Stomach smooth muscle (tissue), 2 donors: ENCODE measurements at regions not wholly inside any gene's neighbourhood (a gene's known extent, or its start where the extent isn't known, plus 50 kb on each side); places are given as distances from the start of the nearest gene placed in this dataset.
"Not testable (repeated sequence)": the region's sequence is repeated elsewhere in the genome, so short reads cannot be mapped to it uniquely, and the experiment has no call there.

Experiments used
- H3K27ac ChIP-seq: one replicate; pipeline ENCODE4 v1.7.0; 2013; ENCODE audit warnings: mild to moderate bottlenecking, low read length, inconsistent platforms
- H3K27me3 ChIP-seq, 2 donors: one replicate each; pipeline ENCODE4 v1.7.0; 2013; ENCODE audit warnings: low read length in 2 of 2; ENCODE audit not compliant: insufficient read depth in 2 of 2, control insufficient read depth in 1 of 2
- H3K36me3 ChIP-seq, 2 donors: one replicate each; pipeline ENCODE4 v1.7.0; 2013; ENCODE audit warnings: low read length in 2 of 2; ENCODE audit not compliant: control insufficient read depth in 2 of 2, insufficient read depth in 2 of 2
- H3K4me1 ChIP-seq: one replicate; pipeline ENCODE4 v1.7.0; 2013; ENCODE audit warnings: low read length; ENCODE audit not compliant: control insufficient read depth, insufficient read depth
- H3K4me3 ChIP-seq, 2 donors: one replicate each; pipeline ENCODE4 v1.7.0; 2013; ENCODE audit warnings: low read length in 2 of 2
- H3K9ac ChIP-seq, 2 donors: one replicate each; pipeline ENCODE4 v1.7.0; 2013; ENCODE audit warnings: low read length in 2 of 2, mild to moderate bottlenecking in 1 of 2
- H3K9me3 ChIP-seq, 2 donors: one replicate each; pipeline ENCODE4 v1.7.0; 2013; ENCODE audit warnings: low read length in 2 of 2; ENCODE audit not compliant: control insufficient read depth in 2 of 2
- donor health status: healthy.
- donor health status: Pancreatic carcinoma.

GRCh38 chr6:151178373-151178772 lies 61.4 kb upstream of the AKAP12 start:
- no peaks in the 10 kb centered on the region for H3K27me3 ChIP-seq
- H3K36me3 ChIP-seq, result no peaks in the 10 kb centered on the region
- H3K4me3 ChIP-seq, result no peak overlapping the region
- H3K27ac ChIP-seq, result no peak overlapping the region
- no peaks in the 10 kb centered on the region for H3K9me3 ChIP-seq
- H3K9ac ChIP-seq, result no peak overlapping the region
- peaks cover 4% of the 10 kb centered on the region for H3K4me1 ChIP-seq

- no peaks in the 10 kb centered on the region for H3K27me3 ChIP-seq
- no peaks in the 10 kb centered on the region for H3K9me3 ChIP-seq
- no peak overlapping the region for H3K4me3 ChIP-seq
- H3K36me3 ChIP-seq, result no peaks in the 10 kb centered on the region
- H3K9ac ChIP-seq, result no peak overlapping the region
- peaks cover 4% of the 10 kb centered on the region for H3K4me1 ChIP-seq
- H3K27ac ChIP-seq, result no peak overlapping the region
Observed at GRCh38 chr6:151179321-151179720, 60.4 kb upstream of the AKAP12 start.

DNA sequence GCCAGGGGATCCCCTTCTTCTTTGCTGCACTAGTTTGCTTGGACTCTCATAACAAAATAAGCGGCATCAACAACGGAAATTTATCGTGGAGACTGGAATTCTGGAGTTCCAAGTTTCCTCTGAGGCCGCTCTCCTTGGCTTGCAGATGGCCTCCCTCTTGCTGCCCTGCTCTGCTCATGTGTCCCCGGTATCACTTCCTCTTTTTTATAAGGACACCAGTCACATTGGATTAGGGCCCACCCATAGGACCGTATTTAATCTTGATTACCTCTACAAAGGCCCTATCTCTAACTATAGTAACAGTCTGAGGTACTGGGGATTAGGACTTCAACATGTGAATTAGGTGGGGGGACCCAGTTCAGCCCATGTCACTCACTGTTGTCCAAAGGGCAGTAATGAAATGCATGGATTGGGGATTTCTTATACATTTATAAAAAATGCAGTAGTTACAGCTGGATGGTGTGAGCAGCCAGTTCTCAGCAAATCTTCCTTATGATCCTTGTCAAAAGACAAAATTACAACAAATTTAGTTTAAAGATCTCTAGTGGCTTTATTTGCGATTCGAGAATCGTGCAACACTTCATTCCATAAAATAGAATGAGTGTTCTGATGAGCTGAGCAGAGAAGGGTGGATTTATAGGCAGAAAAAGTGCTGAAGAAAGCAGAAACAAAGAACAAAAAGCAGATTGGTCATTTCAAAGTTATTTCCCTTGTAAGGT lies 59.3 kb upstream of the AKAP12 start:
- Histone ChIP-seq H3K36me3 (no peaks in the 10 kb centered on the region), H3K4me1 (peaks cover 4% of the 10 kb centered on the region), H3K27me3 (no peaks in the 10 kb centered on the region), H3K9ac (no peak overlapping the region), H3K4me3 (no peak overlapping the region), H3K27ac (no peak overlapping the region), H3K9me3 (no peaks in the 10 kb centered on the region)

GRCh38 chr6:151181706-151182363 lies 57.9 kb upstream of the AKAP12 start:
- peaks cover 4% of the 10 kb centered on the region for H3K4me1 ChIP-seq
- H3K9me3 ChIP-seq, result no peaks in the 10 kb centered on the region
- H3K9ac ChIP-seq, result no peak overlapping the region
- H3K27ac ChIP-seq, result no peak overlapping the region
- no peak overlapping the region for H3K4me3 ChIP-seq
- H3K36me3 ChIP-seq, result no peaks in the 10 kb centered on the region
- H3K27me3 ChIP-seq, result no peaks in the 10 kb centered on the region

GRCh38 chr6:151182958-151183357 lies 56.8 kb upstream of the AKAP12 start:
- H3K9me3 ChIP-seq, H3K9ac ChIP-seq, H3K4me1 ChIP-seq, H3K4me3 ChIP-seq, H3K27me3 ChIP-seq, H3K27ac ChIP-seq, H3K36me3 ChIP-seq: not testable (repeated sequence)

- no peaks in the 10 kb centered on the region for H3K27me3 ChIP-seq
- H3K9ac ChIP-seq, result no peak overlapping the region
- H3K27ac ChIP-seq, result no peak overlapping the region
- H3K36me3 ChIP-seq, result no peaks in the 10 kb centered on the region
- peaks cover 4% of the 10 kb centered on the region for H3K4me1 ChIP-seq
- no peaks in the 10 kb centered on the region for H3K9me3 ChIP-seq
- H3K4me3 ChIP-seq, result no peak overlapping the region
Observed at GRCh38 chr6:151185148-151185547, 54.6 kb upstream of the AKAP12 start.

DNA sequence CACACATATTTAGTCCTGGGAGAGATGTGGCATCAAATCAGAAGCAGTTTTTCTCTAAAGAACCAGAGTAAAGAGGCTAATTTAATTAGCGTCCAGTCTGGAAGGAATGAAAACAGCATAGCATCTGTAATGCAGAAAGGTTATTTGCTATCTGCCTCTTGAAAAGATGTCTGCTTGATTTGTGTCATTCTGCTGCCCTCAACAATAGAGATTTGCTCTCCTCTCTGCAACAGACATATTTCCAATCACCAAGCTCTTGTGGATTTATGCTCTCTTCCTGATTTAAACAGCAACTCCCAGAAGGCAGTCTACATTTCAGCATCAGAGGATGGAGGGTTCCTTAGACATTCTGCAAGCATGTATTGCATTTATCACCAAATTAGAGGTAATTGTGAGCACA lies 53.5 kb upstream of the AKAP12 start:
- Histone ChIP-seq H3K9me3 (no peaks in the 10 kb centered on the region), H3K4me3 (no peak overlapping the region), H3K27ac (no peak overlapping the region), H3K9ac (no peak overlapping the region), H3K36me3 (no peaks in the 10 kb centered on the region), H3K4me1 (peaks cover 4% of the 10 kb centered on the region), H3K27me3 (no peaks in the 10 kb centered on the region)

DNA sequence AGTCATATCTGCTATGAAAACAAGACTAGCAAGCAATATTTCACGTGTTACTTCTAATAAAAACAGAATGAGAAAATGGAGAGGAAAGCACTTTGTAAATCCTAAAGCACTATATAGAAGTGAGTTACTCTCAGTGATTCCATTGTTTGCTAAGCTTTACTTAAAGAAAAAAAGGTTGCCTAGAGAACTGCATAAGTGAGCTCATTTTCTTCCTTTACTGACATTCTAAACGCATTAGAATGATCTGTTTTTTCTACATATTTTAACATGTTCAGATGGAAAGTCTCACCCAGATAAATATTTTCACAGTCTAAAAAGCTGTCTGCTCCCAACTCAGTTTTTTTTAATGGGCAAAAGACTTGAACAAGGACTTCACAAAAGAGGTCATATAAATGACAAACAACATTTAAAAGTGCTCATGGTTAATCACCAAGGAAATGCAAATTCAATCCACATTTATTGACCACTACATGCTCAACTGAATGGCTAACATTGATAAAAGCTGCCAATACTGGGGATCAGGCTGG lies 52.9 kb upstream of the AKAP12 start:
- Histone ChIP-seq H3K9ac (no peak overlapping the region), H3K27me3 (no peaks in the 10 kb centered on the region), H3K4me3 (no peak overlapping the region), H3K27ac (no peak overlapping the region), H3K36me3 (no peaks in the 10 kb centered on the region), H3K4me1 (peaks cover under 1% of the 10 kb centered on the region), H3K9me3 (no peaks in the 10 kb centered on the region)
